HepG2 (cell line): ENCODE measurements at regions not wholly inside any gene's neighbourhood (a gene's known extent, or its start where the extent isn't known, plus 50 kb on each side); places are given as distances from the start of the nearest gene placed in this dataset.

Experiments used
- ATAC-seq: fragments of 200-7000 bp; cut with Tn5 transposase; 3 replicates; pipeline ENCODE4 v1.9.1; 2020; ENCODE audit warnings: mild to moderate bottlenecking, moderate library complexity
- BruUV-seq: library from RNA; stranded (reverse); fragments of 400-500 nt; replicated peaks from 2 replicates; lab custom pipeline; 2021; lab: Mats Ljungman, UMichigan
- CTCF ChIA-PET: fragments of 300-600 bp; formaldehyde crosslinking; extraction: SDS; loops from one replicate; lab custom pipeline; 2021; ENCODE audit warnings: low total read pairs, inconsistent platforms, low intra/inter-chr PET ratio; lab: Yijun Ruan, JAX
- POLR2A ChIA-PET: fragments of 350-600 bp; sonication (Branson Sonifier 250); formaldehyde crosslinking; loops from one replicate; lab custom pipeline; 2020; ENCODE audit warnings: antibody characterized with exemption, inconsistent platforms; lab: Yijun Ruan, JAX
- DNase-seq: peaks from one replicate; pipeline ENCODE4 v3.0.0-alpha.2; 2015; ENCODE audit warnings: low spot score
- FAIRE-seq: peaks from 3 replicates; lab custom pipeline; 2011; peaks lifted over from hg19 to GRCh38; lab: Jason Lieb, UNC
- H2AFZ ChIP-seq: one replicate; pipeline ENCODE4 v1.6.1; 2011; ENCODE audit warnings: low read length, inconsistent platforms
- H3K27ac ChIP-seq: fragments of 300-600 bp; 3 replicates; pipeline ENCODE4 v1.8.0; 2011; ENCODE audit warnings: mixed run types, mild to moderate bottlenecking, mixed read lengths, low read length, inconsistent platforms; ENCODE audit not compliant: insufficient read depth; ENCODE audit errors: extremely low read length
- H3K27me3 ChIP-seq, 2 experiments: fragments of 200-600 bp in 1 of 2; 2 replicates in 1 of 2; 3 replicates in 1 of 2; pipeline versions ENCODE4 v1.6.0 to v1.8.0; 2011; ENCODE audit warnings: low read length in 2 of 2, mild to moderate bottlenecking in 2 of 2, moderate library complexity in 2 of 2, inconsistent platforms in 1 of 2; ENCODE audit not compliant: insufficient read depth in 2 of 2, control insufficient read depth in 1 of 2
- H3K36me3 ChIP-seq, 2 experiments: fragments of 200-600 bp in 1 of 2; replicated peaks in 1 of 2; 2 replicates in 1 of 2; 3 replicates in 1 of 2; pipeline versions ENCODE4 v1.5.1 to v1.8.0; 2011; ENCODE audit warnings: low read length in 2 of 2, inconsistent platforms in 1 of 2; ENCODE audit not compliant: insufficient read depth in 2 of 2, control insufficient read depth in 1 of 2
- H3K4me1 ChIP-seq: 2 replicates; pipeline ENCODE4 v1.5.1; 2012; ENCODE audit warnings: low read length, inconsistent platforms; ENCODE audit not compliant: insufficient read depth
- H3K4me2 ChIP-seq: 2 replicates; pipeline ENCODE4 v1.6.0; 2011; ENCODE audit warnings: low read depth, low read length, inconsistent platforms
- H3K4me3 ChIP-seq, 3 experiments: fragments of 200-600 bp in 1 of 3; sonication (generic), shearing (Covaris generic) in 1 of 3; replicated peaks in 1 of 3; 2 replicates each; pipeline ENCODE4 v1.5.1; 2011 to 2016; ENCODE audit warnings: low read length in 3 of 3, inconsistent platforms in 2 of 3, low read depth in 2 of 3, mild to moderate bottlenecking in 2 of 3, control low read depth in 1 of 3, mixed read lengths in 1 of 3; ENCODE audit not compliant: insufficient read depth in 1 of 3
- H3K79me2 ChIP-seq: one replicate; pipeline ENCODE4 v1.6.1; 2011; ENCODE audit warnings: low read length, inconsistent platforms; ENCODE audit not compliant: insufficient read depth
- H3K9ac ChIP-seq: 2 replicates; pipeline ENCODE4 v1.6.0; 2011; ENCODE audit warnings: mild to moderate bottlenecking, low read depth, low read length, inconsistent platforms; ENCODE audit not compliant: insufficient read depth
- H3K9me3 ChIP-seq: 2 replicates; pipeline ENCODE4 v1.5.1; 2012; ENCODE audit warnings: mild to moderate bottlenecking, low read length
- H4K20me1 ChIP-seq: 2 replicates; pipeline ENCODE4 v1.6.0; 2011; ENCODE audit warnings: inconsistent platforms, mild to moderate bottlenecking, low read length, moderate library complexity; ENCODE audit not compliant: insufficient read depth
- FOXC1 ChIP-seq: sonication (generic); formaldehyde crosslinking; IDR thresholded peaks from 2 replicates; pipeline ENCODE4 v1.8.0; 2022; ENCODE audit warnings: mild to moderate bottlenecking, missing genetic modification reagents, borderline replicate concordance
- KLF11 ChIP-seq: IDR thresholded peaks from 2 replicates; pipeline ENCODE4 v1.6.1; 2016; ENCODE audit warnings: missing compliant biosample characterization
- REXO4 ChIP-seq: sonication (generic); formaldehyde crosslinking; IDR thresholded peaks from 2 replicates; pipeline ENCODE4 v1.8.0; 2022; ENCODE audit warnings: missing genetic modification reagents, mild to moderate bottlenecking, borderline replicate concordance
- RFXANK ChIP-seq: IDR thresholded peaks from 2 replicates; pipeline ENCODE4 v1.6.1; 2016
- SMC3 ChIP-seq: IDR thresholded peaks from 2 replicates; pipeline ENCODE4 v1.6.1; 2011; ENCODE audit warnings: low read length, improper control_type of control experiment
- STAG1 ChIP-seq: sonication (generic); formaldehyde crosslinking; IDR thresholded peaks from 2 replicates; pipeline ENCODE4 v1.4.0; 2020; ENCODE audit warnings: missing genetic modification reagents
- ZNF251 ChIP-seq: sonication (generic); formaldehyde crosslinking; IDR thresholded peaks from 2 replicates; pipeline ENCODE4 v1.9.0; 2021; ENCODE audit warnings: mild to moderate bottlenecking, missing genetic modification reagents
- ZNF547 ChIP-seq: sonication (generic); formaldehyde crosslinking; IDR thresholded peaks from 2 replicates; pipeline ENCODE4 v1.5.1; 2020; ENCODE audit warnings: mild to moderate bottlenecking, missing genetic modification reagents
- ZNF556 ChIP-seq: sonication (generic); formaldehyde crosslinking; IDR thresholded peaks from 2 replicates; pipeline ENCODE4 v1.4.0; 2020; ENCODE audit warnings: mild to moderate bottlenecking, missing genetic modification reagents, borderline replicate concordance
- ZNF83 ChIP-seq: sonication (generic); formaldehyde crosslinking; IDR thresholded peaks from 2 replicates; pipeline ENCODE4 v1.4.0; 2020; ENCODE audit warnings: missing genetic modification reagents, mild to moderate bottlenecking, borderline replicate concordance
- WGBS: methylation state at CpG from one replicate; pipeline ENCODE4 v1.1.6; 2017; ENCODE audit warnings: low lambda C conversion rate; 5-methylcytosine and 5-hydroxymethylcytosine counted together
- in situ Hi-C: cut with HindIII; loops from 2 replicates; pipeline ENCODE4 v1.10.0; 2017; ENCODE audit warnings: low pct_unique_long_range_greater_than_20kb; ENCODE audit not compliant: extremely low pct_ligation_motif_present
- intact Hi-C: fragments of 100-400 bp; cut with micrococcal nuclease; formaldehyde crosslinking; loops from one replicate; pipeline ENCODE4 v1.10.0; 2022; ENCODE audit not compliant: unreplicated experiment
- TF ChIP-seq, protein P1 (sequence below): sonication (generic); formaldehyde crosslinking; IDR thresholded peaks from 2 replicates; pipeline ENCODE4 v1.4.0; 2020; ENCODE audit warnings: missing genetic modification reagents, mild to moderate bottlenecking, borderline replicate concordance
- TF ChIP-seq, protein P2 (sequence below): IDR thresholded peaks from 2 replicates; pipeline ENCODE4 v1.6.1; 2018; ENCODE audit warnings: missing genetic modification reagents, mild to moderate bottlenecking, missing compliant biosample characterization
- TF ChIP-seq, protein P3 (sequence below): sonication (generic); formaldehyde crosslinking; IDR thresholded peaks from 2 replicates; pipeline ENCODE4 v1.4.0; 2020; ENCODE audit warnings: missing genetic modification reagents, borderline replicate concordance
- TF ChIP-seq, protein P4 (sequence below): sonication (generic); formaldehyde crosslinking; IDR thresholded peaks from 2 replicates; pipeline ENCODE4 v1.4.0; 2020; ENCODE audit warnings: missing genetic modification reagents, borderline replicate concordance

DNA sequence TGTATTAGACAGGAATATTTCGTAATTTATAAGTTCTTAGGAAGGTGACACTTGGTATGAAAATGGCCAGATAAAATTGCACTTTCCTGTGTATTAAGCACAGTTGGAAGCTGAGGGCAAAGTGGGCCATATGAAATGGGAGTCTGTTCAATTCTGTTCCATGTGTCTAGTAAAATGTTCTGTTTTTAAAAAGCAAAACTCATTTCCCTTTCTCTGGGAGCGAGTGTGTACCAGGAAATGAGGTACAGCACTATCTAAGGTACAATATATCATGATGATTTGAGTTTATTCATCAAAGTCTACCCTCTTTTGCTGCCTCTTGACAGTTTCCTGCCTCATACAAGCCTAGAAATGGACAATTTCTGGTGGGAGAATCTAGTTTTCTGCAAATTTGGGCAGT lies 51.2 kb upstream of the KCNN2 start (continued):
- TF ChIP-seq, protein P1, sequence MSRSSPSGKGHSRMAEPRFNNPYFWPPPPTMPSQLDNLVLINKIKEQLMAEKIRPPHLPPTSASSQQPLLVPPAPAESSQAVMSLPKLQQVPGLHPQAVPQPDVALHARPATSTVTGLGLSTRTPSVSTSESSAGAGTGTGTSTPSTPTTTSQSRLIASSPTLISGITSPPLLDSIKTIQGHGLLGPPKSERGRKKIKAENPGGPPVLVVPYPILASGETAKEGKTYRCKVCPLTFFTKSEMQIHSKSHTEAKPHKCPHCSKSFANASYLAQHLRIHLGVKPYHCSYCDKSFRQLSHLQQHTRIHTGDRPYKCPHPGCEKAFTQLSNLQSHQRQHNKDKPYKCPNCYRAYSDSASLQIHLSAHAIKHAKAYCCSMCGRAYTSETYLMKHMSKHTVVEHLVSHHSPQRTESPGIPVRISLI (CRISPR knock-in tag) = no peak
- TF ChIP-seq ZNF251 (CRISPR knock-in tag) = no peak
- TF ChIP-seq ZNF83 (CRISPR knock-in tag) = no peak
- TF ChIP-seq, protein P2, sequence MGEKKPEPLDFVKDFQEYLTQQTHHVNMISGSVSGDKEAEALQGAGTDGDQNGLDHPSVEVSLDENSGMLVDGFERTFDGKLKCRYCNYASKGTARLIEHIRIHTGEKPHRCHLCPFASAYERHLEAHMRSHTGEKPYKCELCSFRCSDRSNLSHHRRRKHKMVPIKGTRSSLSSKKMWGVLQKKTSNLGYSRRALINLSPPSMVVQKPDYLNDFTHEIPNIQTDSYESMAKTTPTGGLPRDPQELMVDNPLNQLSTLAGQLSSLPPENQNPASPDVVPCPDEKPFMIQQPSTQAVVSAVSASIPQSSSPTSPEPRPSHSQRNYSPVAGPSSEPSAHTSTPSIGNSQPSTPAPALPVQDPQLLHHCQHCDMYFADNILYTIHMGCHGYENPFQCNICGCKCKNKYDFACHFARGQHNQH (CRISPR knock-in tag) = no peak
- TF ChIP-seq ZNF547 (CRISPR knock-in tag) = no peak

DNA sequence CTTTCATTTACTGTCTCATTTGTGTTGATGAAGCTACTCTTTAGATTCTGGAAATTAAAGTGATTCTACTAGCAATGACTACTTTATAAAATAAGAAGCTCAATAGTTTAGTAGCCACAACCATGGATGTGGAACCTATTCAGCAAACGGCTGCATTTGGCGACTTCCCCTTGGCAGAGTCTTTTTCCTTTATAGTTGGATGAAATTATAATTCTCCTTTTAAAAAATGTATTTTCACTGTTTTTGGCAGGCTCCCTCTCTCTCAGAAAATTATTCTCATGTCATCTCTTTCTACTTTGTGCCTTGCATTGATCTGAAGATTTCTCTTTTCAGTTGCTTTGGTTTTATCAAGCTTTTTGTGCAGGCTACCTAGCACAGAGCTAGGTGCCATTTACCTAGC lies 50.6 kb upstream of the KCNN2 start:
- BruUV-seq = no TSS peak
- TF ChIP-seq ZNF556 (CRISPR knock-in tag) = no peak
- TF ChIP-seq, protein P3, sequence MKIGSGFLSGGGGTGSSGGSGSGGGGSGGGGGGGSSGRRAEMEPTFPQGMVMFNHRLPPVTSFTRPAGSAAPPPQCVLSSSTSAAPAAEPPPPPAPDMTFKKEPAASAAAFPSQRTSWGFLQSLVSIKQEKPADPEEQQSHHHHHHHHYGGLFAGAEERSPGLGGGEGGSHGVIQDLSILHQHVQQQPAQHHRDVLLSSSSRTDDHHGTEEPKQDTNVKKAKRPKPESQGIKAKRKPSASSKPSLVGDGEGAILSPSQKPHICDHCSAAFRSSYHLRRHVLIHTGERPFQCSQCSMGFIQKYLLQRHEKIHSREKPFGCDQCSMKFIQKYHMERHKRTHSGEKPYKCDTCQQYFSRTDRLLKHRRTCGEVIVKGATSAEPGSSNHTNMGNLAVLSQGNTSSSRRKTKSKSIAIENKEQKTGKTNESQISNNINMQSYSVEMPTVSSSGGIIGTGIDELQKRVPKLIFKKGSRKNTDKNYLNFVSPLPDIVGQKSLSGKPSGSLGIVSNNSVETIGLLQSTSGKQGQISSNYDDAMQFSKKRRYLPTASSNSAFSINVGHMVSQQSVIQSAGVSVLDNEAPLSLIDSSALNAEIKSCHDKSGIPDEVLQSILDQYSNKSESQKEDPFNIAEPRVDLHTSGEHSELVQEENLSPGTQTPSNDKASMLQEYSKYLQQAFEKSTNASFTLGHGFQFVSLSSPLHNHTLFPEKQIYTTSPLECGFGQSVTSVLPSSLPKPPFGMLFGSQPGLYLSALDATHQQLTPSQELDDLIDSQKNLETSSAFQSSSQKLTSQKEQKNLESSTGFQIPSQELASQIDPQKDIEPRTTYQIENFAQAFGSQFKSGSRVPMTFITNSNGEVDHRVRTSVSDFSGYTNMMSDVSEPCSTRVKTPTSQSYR (CRISPR knock-in tag) = no peak
- TF ChIP-seq FOXC1 (CRISPR knock-in tag) = no peak
- TF ChIP-seq STAG1 (CRISPR knock-in tag) = no peak
- TF ChIP-seq, protein P4, sequence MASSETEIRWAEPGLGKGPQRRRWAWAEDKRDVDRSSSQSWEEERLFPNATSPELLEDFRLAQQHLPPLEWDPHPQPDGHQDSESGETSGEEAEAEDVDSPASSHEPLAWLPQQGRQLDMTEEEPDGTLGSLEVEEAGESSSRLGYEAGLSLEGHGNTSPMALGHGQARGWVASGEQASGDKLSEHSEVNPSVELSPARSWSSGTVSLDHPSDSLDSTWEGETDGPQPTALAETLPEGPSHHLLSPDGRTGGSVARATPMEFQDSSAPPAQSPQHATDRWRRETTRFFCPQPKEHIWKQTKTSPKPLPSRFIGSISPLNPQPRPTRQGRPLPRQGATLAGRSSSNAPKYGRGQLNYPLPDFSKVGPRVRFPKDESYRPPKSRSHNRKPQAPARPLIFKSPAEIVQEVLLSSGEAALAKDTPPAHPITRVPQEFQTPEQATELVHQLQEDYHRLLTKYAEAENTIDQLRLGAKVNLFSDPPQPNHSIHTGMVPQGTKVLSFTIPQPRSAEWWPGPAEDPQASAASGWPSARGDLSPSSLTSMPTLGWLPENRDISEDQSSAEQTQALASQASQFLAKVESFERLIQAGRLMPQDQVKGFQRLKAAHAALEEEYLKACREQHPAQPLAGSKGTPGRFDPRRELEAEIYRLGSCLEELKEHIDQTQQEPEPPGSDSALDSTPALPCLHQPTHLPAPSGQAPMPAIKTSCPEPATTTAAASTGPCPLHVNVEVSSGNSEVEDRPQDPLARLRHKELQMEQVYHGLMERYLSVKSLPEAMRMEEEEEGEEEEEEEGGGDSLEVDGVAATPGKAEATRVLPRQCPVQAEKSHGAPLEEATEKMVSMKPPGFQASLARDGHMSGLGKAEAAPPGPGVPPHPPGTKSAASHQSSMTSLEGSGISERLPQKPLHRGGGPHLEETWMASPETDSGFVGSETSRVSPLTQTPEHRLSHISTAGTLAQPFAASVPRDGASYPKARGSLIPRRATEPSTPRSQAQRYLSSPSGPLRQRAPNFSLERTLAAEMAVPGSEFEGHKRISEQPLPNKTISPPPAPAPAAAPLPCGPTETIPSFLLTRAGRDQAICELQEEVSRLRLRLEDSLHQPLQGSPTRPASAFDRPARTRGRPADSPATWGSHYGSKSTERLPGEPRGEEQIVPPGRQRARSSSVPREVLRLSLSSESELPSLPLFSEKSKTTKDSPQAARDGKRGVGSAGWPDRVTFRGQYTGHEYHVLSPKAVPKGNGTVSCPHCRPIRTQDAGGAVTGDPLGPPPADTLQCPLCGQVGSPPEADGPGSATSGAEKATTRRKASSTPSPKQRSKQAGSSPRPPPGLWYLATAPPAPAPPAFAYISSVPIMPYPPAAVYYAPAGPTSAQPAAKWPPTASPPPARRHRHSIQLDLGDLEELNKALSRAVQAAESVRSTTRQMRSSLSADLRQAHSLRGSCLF = no peak
- no peak for TF ChIP-seq ZNF547 (CRISPR knock-in tag)
- no peak for TF ChIP-seq RFXANK
- no peak for TF ChIP-seq REXO4
- no peak for TF ChIP-seq KLF11 (CRISPR knock-in tag)
- TF ChIP-seq SMC3 = no peak

More for the DNA sequence above, 50.6 kb upstream of the KCNN2 start:
- no peak for DNase-seq
- no peak for FAIRE-seq
- Histone ChIP-seq H3K9ac (no peak overlapping the region), H3K4me2 (no peak overlapping the region), H3K36me3 (no peaks in the 10 kb centered on the region), H2AFZ (no peak overlapping the region), H3K9me3 (no peaks in the 10 kb centered on the region), H3K27me3 (no peaks in the 10 kb centered on the region; a peak in 1 of 5 replicates), H3K4me3 (no peak overlapping the region), H4K20me1 (no peaks in the 10 kb centered on the region), H3K27ac (no peak overlapping the region), H3K4me1 (no peaks in the 10 kb centered on the region), H3K79me2 (no peaks in the 10 kb centered on the region)
- intact Hi-C loops (no loop called here), in situ Hi-C loops (no loop called here)
- CTCF ChIA-PET = no interaction called here
- ATAC-seq = no peak
- POLR2A ChIA-PET = no interaction called here
- 12% methylated on average over 2 of the region's 2 CpGs for WGBS
